Endothelial cell of umbilical vein (primary cell): ENCODE measurements at regions not wholly inside any gene's neighbourhood (a gene's known extent, or its start where the extent isn't known, plus 50 kb on each side); places are given as distances from the start of the nearest gene placed in this dataset.

Source experiments
- BruUV-seq: library from RNA; stranded (reverse); fragments of 400-500 nt; replicated peaks from 2 replicates; lab custom pipeline; 2021; lab: Mats Ljungman, UMichigan
- CTCF ChIA-PET: fragments of 300-600, 350-600 bp; sonication (Branson Sonifier 250); formaldehyde crosslinking; loops from one replicate; lab custom pipeline; 2021; ENCODE audit warnings: antibody characterized with exemption, inconsistent platforms; lab: Charles Lee
- POLR2A ChIA-PET: fragments of 300-600, 350-600 bp; sonication (Branson Sonifier 250); formaldehyde crosslinking; loops from one replicate; lab custom pipeline; 2021; ENCODE audit warnings: antibody characterized with exemption, inconsistent platforms; lab: Charles Lee
- DNase-seq: peaks from one replicate; pipeline ENCODE4 v3.0.0-alpha.2; 2011; ENCODE audit warnings: low read depth, low spot score
- FAIRE-seq: peaks from 2 replicates; lab custom pipeline; 2011; peaks lifted over from hg19 to GRCh38; lab: Jason Lieb, UNC
- H2AFZ ChIP-seq: 2 replicates; pipeline ENCODE4 v1.6.0; 2012; ENCODE audit warnings: low read depth, low read length, control low read depth, inconsistent platforms
- H3K27ac ChIP-seq: 2 replicates; pipeline ENCODE4 v1.5.1; 2011; ENCODE audit warnings: low read depth, mild to moderate bottlenecking, control low read depth, low read length, moderate library complexity; ENCODE audit not compliant: insufficient read depth
- H3K27me3 ChIP-seq, 2 experiments: 2 replicates each; pipeline versions ENCODE4 v1.6.0 to v1.6.1; 2011; ENCODE audit warnings: low read length in 2 of 2, mixed read lengths in 1 of 2; ENCODE audit not compliant: control insufficient read depth in 2 of 2, insufficient read depth in 2 of 2
- H3K36me3 ChIP-seq, 2 experiments: 2 replicates in 1 of 2; 3 replicates in 1 of 2; pipeline ENCODE4 v1.5.1; 2011; ENCODE audit warnings: low read length in 2 of 2, mild to moderate bottlenecking in 1 of 2, moderate library complexity in 1 of 2; ENCODE audit not compliant: control insufficient read depth in 2 of 2, insufficient read depth in 2 of 2; ENCODE audit errors: extremely low read depth in 1 of 2
- H3K4me1 ChIP-seq: 3 replicates; pipeline ENCODE4 v1.5.1; 2011; ENCODE audit warnings: mild to moderate bottlenecking, low read length; ENCODE audit not compliant: control insufficient read depth, insufficient read depth; ENCODE audit errors: extremely low read depth
- H3K4me2 ChIP-seq: 2 replicates; pipeline ENCODE4 v1.6.1; 2011; ENCODE audit warnings: low read length, control low read depth, mixed read lengths; ENCODE audit not compliant: insufficient read depth
- H3K4me3 ChIP-seq, 3 experiments: fragments of 200-600 bp in 1 of 3; sonication (generic), shearing (Covaris generic) in 1 of 3; replicated peaks in 1 of 3; 2 replicates each; pipeline ENCODE4 v1.5.1; 2011 to 2016; ENCODE audit warnings: control low read depth in 3 of 3, low read length in 3 of 3, mild to moderate bottlenecking in 2 of 3, inconsistent platforms in 1 of 3, low read depth in 1 of 3, moderate library complexity in 1 of 3; ENCODE audit not compliant: insufficient read depth in 1 of 3
- H3K79me2 ChIP-seq: 2 replicates; pipeline ENCODE4 v1.6.0; 2012; ENCODE audit warnings: low read length, inconsistent platforms; ENCODE audit not compliant: control insufficient read depth, insufficient read depth
- H3K9ac ChIP-seq: replicated peaks from 2 replicates; pipeline ENCODE3; 2011; ENCODE audit warnings: low read length, control low read depth; ENCODE audit not compliant: insufficient read depth; ENCODE audit errors: extremely low read depth
- H3K9me1 ChIP-seq: replicated peaks from 3 replicates; pipeline ENCODE4 v1.6.0; 2011; ENCODE audit warnings: mild to moderate bottlenecking, low read length; ENCODE audit not compliant: control insufficient read depth, insufficient read depth; ENCODE audit errors: extremely low read depth
- H3K9me3 ChIP-seq: replicated peaks from 2 replicates; pipeline ENCODE4 v1.5.1; 2012; ENCODE audit warnings: low read length, inconsistent platforms; ENCODE audit not compliant: control insufficient read depth, insufficient read depth
- H4K20me1 ChIP-seq: replicated peaks from 2 replicates; pipeline ENCODE3; 2011; ENCODE audit warnings: mild to moderate bottlenecking, low read length; ENCODE audit not compliant: control insufficient read depth, insufficient read depth; ENCODE audit errors: extremely low read depth
- CTCF ChIP-seq, 2 donors: IDR thresholded peaks; 1 replicate in 1 of 2; 2 replicates in 1 of 2; pipeline ENCODE4 v1.5.1; 2011; ENCODE audit warnings: low read length in 2 of 2, mild to moderate bottlenecking in 2 of 2, moderate library complexity in 2 of 2, control low read depth in 1 of 2, inconsistent platforms in 1 of 2, low read depth in 1 of 2; ENCODE audit not compliant: insufficient read depth in 1 of 2; ENCODE audit errors: extremely low read depth in 1 of 2
- EZH2 ChIP-seq: IDR thresholded peaks from 2 replicates; pipeline ENCODE4 v1.6.1; 2012; ENCODE audit warnings: borderline replicate concordance, low read depth, mild to moderate bottlenecking, moderate library complexity, low read length, inconsistent platforms; ENCODE audit not compliant: severe bottlenecking
- FOS ChIP-seq: IDR thresholded peaks from 2 replicates; pipeline ENCODE4 v1.6.1; 2011; ENCODE audit warnings: mild to moderate bottlenecking, low read length, moderate library complexity, borderline replicate concordance; ENCODE audit not compliant: insufficient read depth
- GATA2 ChIP-seq: IDR thresholded peaks from 2 replicates; pipeline ENCODE4 v1.7.0; 2011; ENCODE audit warnings: low read depth, mild to moderate bottlenecking, moderate library complexity, mixed read lengths, low read length; ENCODE audit not compliant: insufficient read length, insufficient read depth
- JUN ChIP-seq: IDR thresholded peaks from 2 replicates; pipeline ENCODE4 v1.6.1; 2011; ENCODE audit warnings: borderline replicate concordance, low read depth; ENCODE audit not compliant: insufficient read length, insufficient read depth
- MAX ChIP-seq: IDR thresholded peaks from 2 replicates; pipeline ENCODE4 v1.6.1; 2011; ENCODE audit not compliant: insufficient read depth, insufficient read length
- MYC ChIP-seq: IDR thresholded peaks from one replicate; pipeline ENCODE4 v1.6.1; 2011; ENCODE audit warnings: mild to moderate bottlenecking, low read depth, low read length
- POLR2A ChIP-seq: IDR thresholded peaks from 2 replicates; pipeline ENCODE4 v1.6.1; 2012; ENCODE audit warnings: low read depth, mild to moderate bottlenecking, control low read depth, low read length
- POLR2AphosphoS5 ChIP-seq: IDR thresholded peaks from 2 replicates; pipeline ENCODE4 v1.6.1; 2012; ENCODE audit warnings: low read depth, mild to moderate bottlenecking, control low read depth, low read length, moderate library complexity; ENCODE audit not compliant: insufficient read depth
- dilution Hi-C: fragments of 300-500 bp; cut with MboI; formaldehyde crosslinking; loops from one replicate; pipeline ENCODE4 v1.15.0; 2019; ENCODE audit warnings: low sequenced_read_pairs; ENCODE audit not compliant: extremely low pct_ligation_motif_present
- intact Hi-C: fragments of 100-400 bp; cut with micrococcal nuclease; formaldehyde crosslinking; loops from one replicate; pipeline ENCODE4 v1.10.0; 2022

GRCh38 chr16:87063543-87063942, 253.6 kb downstream of the C16orf95 start:
- Histone ChIP-seq H3K4me1 (peaks cover 49% of the 10 kb centered on the region), H3K4me3 (peak overlapping the region; percentile 43 to 93 (median 60)), H4K20me1 (no peaks in the 10 kb centered on the region), H3K27ac (peak overlapping the region; percentile 92), H3K9ac (peak overlapping the region; percentile 93), H3K27me3 (no peaks in the 10 kb centered on the region), H3K79me2 (peaks cover 21% of the 10 kb centered on the region), H3K9me3 (no peaks in the 10 kb centered on the region), H3K4me2 (peak overlapping the region; percentile 94), H2AFZ (no peak overlapping the region), H3K36me3 (no peaks in the 10 kb centered on the region), H3K9me1 (no peaks in the 10 kb centered on the region)
- peak; percentile 75 for DNase-seq
- dilution Hi-C loops, result no loop called here
- POLR2A ChIA-PET, result interaction anchor here (0.7 kb wide), 1 partner anchor 407 kb away, joined by 3 read pairs; no protein-coding TSS in a partner anchor
- no TSS peak for BruUV-seq
- intact Hi-C loops, result loop anchor here (2.0 to 10.0 kb wide), 6 partner anchors 139 to 399 kb away; partner anchors contain the start of gene FBXO31
- FAIRE-seq, result no peak
- TF ChIP-seq JUN (no peak), POLR2AphosphoS5 (no peak), EZH2 (no peak), FOS (no peak), POLR2A (peak; percentile 33), MYC (peak; percentile 53), MAX (peak; percentile 30), GATA2 (no peak), CTCF (IDR thresholded peaks at IDR 0.05; ENCODE audit: extremely low read depth in 1 of 2, insufficient read depth in 1 of 2, low read depth in 1 of 2, low read length in 2 of 2) (no peak)
- CTCF ChIA-PET, result interaction anchor here (0.7 to 5.7 kb wide), 45 partner anchors 8 to 554 kb away, joined by 3 to 283 read pairs (median 6); partner anchors contain the start of genes FOXC2 and FOXL1
